ENCODE measurements at regions not wholly inside any gene's neighbourhood (a gene's known extent, or its start where the extent isn't known, plus 50 kb on each side); places are given as distances from the start of the nearest gene placed in this dataset.

GRCh38 chr5:36792560-36793180 lies 83.9 kb upstream of the NIPBL start:
- Histone ChIP-seq H3K4me3 (ENCODE audit: low read depth in 1 of 2, low read length in 2 of 2) (no peak overlapping the region), H3K9me3 (ENCODE audit: insufficient read depth, low read length, severe bottlenecking) (no peaks in the 10 kb centered on the region), H3K27me3 (ENCODE audit: insufficient read depth, low read length, poor library complexity) (peaks cover 7% of the 10 kb centered on the region), H3K79me2 (ENCODE audit: insufficient read depth, low read length) (no peaks in the 10 kb centered on the region), H3K4me1 (ENCODE audit: insufficient read depth, low read length) (no peaks in the 10 kb centered on the region), H3K36me3 (ENCODE audit: insufficient read depth, low read length) (no peaks in the 10 kb centered on the region), H3K27ac (ENCODE audit: low read length) (no peak overlapping the region), H2AFZ (ENCODE audit: low read depth, low read length) (no peak overlapping the region), H3K9ac (ENCODE audit: low read depth, low read length) (no peak overlapping the region), H4K20me1 (ENCODE audit: insufficient read depth, low read length) (no peaks in the 10 kb centered on the region), H3K4me2 (ENCODE audit: insufficient read depth, low read length) (no peak overlapping the region)
- ATAC-seq (ENCODE audit: insufficient read depth, low read depth) (no peak), DNase-seq (no peak)
- no peak for TF ChIP-seq CTCF (IDR thresholded peaks at IDR 0.05; ENCODE audit: borderline replicate concordance, extremely low read depth, low read length, poor library complexity, severe bottlenecking)
- TF ChIP-seq EZH2 (IDR thresholded peaks at IDR 0.05; ENCODE audit: borderline replicate concordance, low read depth, low read length, severe bottlenecking) = no peak

- no peak overlapping the region for H3K4me2 ChIP-seq (ENCODE audit: insufficient read depth, low read length)
- ATAC-seq (ENCODE audit: insufficient read depth, low read depth) (no peak), DNase-seq (no peak)
- H3K9me3 ChIP-seq (ENCODE audit: insufficient read depth, low read length, severe bottlenecking) = no peaks in the 10 kb centered on the region
- H3K9ac ChIP-seq (ENCODE audit: low read depth, low read length) = no peak overlapping the region
- H3K79me2 ChIP-seq (ENCODE audit: insufficient read depth, low read length) = no peaks in the 10 kb centered on the region
- H3K4me1 ChIP-seq (ENCODE audit: insufficient read depth, low read length) = no peaks in the 10 kb centered on the region
- H3K36me3 ChIP-seq (ENCODE audit: insufficient read depth, low read length) = no peaks in the 10 kb centered on the region
- peaks cover 12% of the 10 kb centered on the region for H3K27me3 ChIP-seq (ENCODE audit: insufficient read depth, low read length, poor library complexity)
- TF ChIP-seq EZH2 (IDR thresholded peaks at IDR 0.05; ENCODE audit: borderline replicate concordance, low read depth, low read length, severe bottlenecking) = no peak
- no peak for TF ChIP-seq CTCF (IDR thresholded peaks at IDR 0.05; ENCODE audit: borderline replicate concordance, extremely low read depth, low read length, poor library complexity, severe bottlenecking)
- no peaks in the 10 kb centered on the region for H4K20me1 ChIP-seq (ENCODE audit: insufficient read depth, low read length)
- H2AFZ ChIP-seq (ENCODE audit: low read depth, low read length) = no peak overlapping the region
- no peak overlapping the region for H3K4me3 ChIP-seq (ENCODE audit: low read depth in 1 of 2, low read length in 2 of 2)
- H3K27ac ChIP-seq (ENCODE audit: low read length) = no peak overlapping the region
Measured at GRCh38 chr5:36795366-36795765, 81.2 kb upstream of the NIPBL start.

- H3K4me2 ChIP-seq (ENCODE audit: insufficient read depth, low read length) = no peak overlapping the region
- H3K9me3 ChIP-seq (ENCODE audit: insufficient read depth, low read length, severe bottlenecking) = no peaks in the 10 kb centered on the region
Measured at GRCh38 chr5:36796155-36796554, 80.4 kb upstream of the NIPBL start.

More at GRCh38 chr5:36796155-36796554, 80.4 kb upstream of the NIPBL start:
- H3K9ac ChIP-seq (ENCODE audit: low read depth, low read length) = no peak overlapping the region
- no peaks in the 10 kb centered on the region for H3K36me3 ChIP-seq (ENCODE audit: insufficient read depth, low read length)
- no peaks in the 10 kb centered on the region for H3K4me1 ChIP-seq (ENCODE audit: insufficient read depth, low read length)
- no peak overlapping the region for H3K27ac ChIP-seq (ENCODE audit: low read length)
- no peak for ATAC-seq (ENCODE audit: insufficient read depth, low read depth)
- H2AFZ ChIP-seq (ENCODE audit: low read depth, low read length) = no peak overlapping the region
- H3K27me3 ChIP-seq (ENCODE audit: insufficient read depth, low read length, poor library complexity) = peaks cover 12% of the 10 kb centered on the region
- no peak for TF ChIP-seq EZH2 (IDR thresholded peaks at IDR 0.05; ENCODE audit: borderline replicate concordance, low read depth, low read length, severe bottlenecking)
- TF ChIP-seq CTCF (IDR thresholded peaks at IDR 0.05; ENCODE audit: borderline replicate concordance, extremely low read depth, low read length, poor library complexity, severe bottlenecking) = no peak
- no peak overlapping the region for H3K4me3 ChIP-seq (ENCODE audit: low read depth in 1 of 2, low read length in 2 of 2)
- DNase-seq = no peak
- no peaks in the 10 kb centered on the region for H3K79me2 ChIP-seq (ENCODE audit: insufficient read depth, low read length)
- no peaks in the 10 kb centered on the region for H4K20me1 ChIP-seq (ENCODE audit: insufficient read depth, low read length)
